PC-9 (cell line): ENCODE measurements at regions not wholly inside any gene's neighbourhood (a gene's known extent, or its start where the extent isn't known, plus 50 kb on each side); places are given as distances from the start of the nearest gene placed in this dataset.

ENCODE experiments used
- BruUV-seq: library from RNA; stranded (reverse); fragments of 400-500 nt; replicated peaks from 2 replicates; lab custom pipeline; 2021; lab: Mats Ljungman, UMichigan
- CTCF ChIA-PET: fragments of 300-600 bp; sonication (Branson Sonifier 250); formaldehyde crosslinking; loops from one replicate; lab custom pipeline; 2022; ENCODE audit warnings: antibody characterized with exemption; lab: Charles Lee
- POLR2A ChIA-PET: fragments of 300-600 bp; sonication (Branson Sonifier 250); formaldehyde crosslinking; loops from one replicate; lab custom pipeline; 2022; ENCODE audit warnings: antibody characterized with exemption; ENCODE audit not compliant: unreplicated experiment; lab: Charles Lee
- DNase-seq, 2 experiments: peaks; one replicate each; pipeline versions ENCODE4 v3.0.0 to v3.0.0-alpha.2; 2015 to 2022; ENCODE audit warnings: mixed read lengths in 1 of 2
- H2AFZ ChIP-seq: fragments of 200-600 bp; sonication (generic); 2 replicates; pipeline ENCODE4 v1.8.1; 2017; ENCODE audit warnings: antibody characterized with exemption
- H3F3A ChIP-seq: fragments of 200-600 bp; sonication (generic); 2 replicates; pipeline ENCODE4 v1.8.1; 2017; ENCODE audit warnings: antibody characterized with exemption, mild to moderate bottlenecking, low read depth; ENCODE audit not compliant: insufficient read depth
- H3K27ac ChIP-seq: fragments of 200-600 bp; sonication (generic); 2 replicates; pipeline ENCODE4 v1.6.1; 2016; ENCODE audit warnings: mixed run types
- H3K27me3 ChIP-seq: fragments of 200-600 bp; sonication (generic); 2 replicates; pipeline ENCODE4 v1.6.1; 2016; ENCODE audit warnings: low read depth, mixed run types; ENCODE audit not compliant: insufficient read depth
- H3K36me3 ChIP-seq: fragments of 200-600 bp; sonication (generic); 2 replicates; pipeline ENCODE4 v1.6.1; 2016; ENCODE audit warnings: low read depth, mixed run types
- H3K4me1 ChIP-seq: fragments of 200-600 bp; sonication (generic); replicated peaks from 2 replicates; pipeline ENCODE4 v1.6.1; 2016; ENCODE audit warnings: mixed run types; ENCODE audit not compliant: insufficient read depth
- H3K4me2 ChIP-seq: fragments of 200-600 bp; sonication (generic); 2 replicates; pipeline ENCODE4 v1.6.1; 2017; ENCODE audit warnings: mixed run types
- H3K4me3 ChIP-seq: fragments of 200-600 bp; sonication (generic); 2 replicates; pipeline ENCODE4 v1.6.1; 2016; ENCODE audit warnings: mixed run types
- H3K79me2 ChIP-seq: fragments of 200-600 bp; sonication (generic); 2 replicates; pipeline ENCODE4 v1.6.1; 2017; ENCODE audit warnings: low read depth, mixed run types
- H3K9me2 ChIP-seq: fragments of 200-600 bp; sonication (generic); 2 replicates; pipeline ENCODE4 v1.8.1; 2017; ENCODE audit warnings: mild to moderate bottlenecking; ENCODE audit not compliant: insufficient read depth
- H3K9me3 ChIP-seq: fragments of 200-600 bp; sonication (generic); 2 replicates; pipeline ENCODE4 v1.8.1; 2016; ENCODE audit warnings: low read depth; ENCODE audit not compliant: insufficient read depth
- H4K20me1 ChIP-seq: fragments of 200-600 bp; sonication (generic); 2 replicates; pipeline ENCODE4 v1.8.1; 2017; ENCODE audit not compliant: insufficient read depth
- CTCF ChIP-seq: fragments of 200-600 bp; sonication (generic); conservative IDR thresholded peaks from 2 replicates; pipeline ENCODE4 v1.6.1; 2017; ENCODE audit warnings: mixed run types, antibody characterized with exemption, mild to moderate bottlenecking, moderate library complexity
- EZH2 ChIP-seq: fragments of 200-600 bp; sonication (generic); IDR thresholded peaks from 2 replicates; pipeline ENCODE4 v1.8.0; 2017; ENCODE audit warnings: antibody characterized with exemption, low read depth
- intact Hi-C: fragments of 100-400 bp; cut with micrococcal nuclease; formaldehyde crosslinking; loops from one replicate; pipeline ENCODE4 v1.10.0; 2022; ENCODE audit not compliant: unreplicated experiment

- TF ChIP-seq CTCF (no peak), EZH2 (no peak)
- H3K4me2 ChIP-seq = no peak overlapping the region
- no peaks in the 10 kb centered on the region for H3F3A ChIP-seq
- no peaks in the 10 kb centered on the region for H3K4me1 ChIP-seq
- peaks cover 20% of the 10 kb centered on the region for H3K27me3 ChIP-seq
- no peaks in the 10 kb centered on the region for H3K9me2 ChIP-seq
- H2AFZ ChIP-seq = no peak overlapping the region
- CTCF ChIA-PET = no interaction called here
- no peaks in the 10 kb centered on the region for H3K79me2 ChIP-seq
- no peaks in the 10 kb centered on the region for H3K9me3 ChIP-seq
- DNase-seq = no peak
- no peak overlapping the region for H3K4me3 ChIP-seq
- H4K20me1 ChIP-seq = no peaks in the 10 kb centered on the region
- H3K27ac ChIP-seq = no peak overlapping the region
- intact Hi-C loops = no loop called here
- POLR2A ChIA-PET = no interaction called here
- no TSS peak for BruUV-seq
- no peaks in the 10 kb centered on the region for H3K36me3 ChIP-seq
Observed at GRCh38 chr6:41474213-41474933, 71.8 kb upstream of the FOXP4 start.

GRCh38 chr6:41475164-41475563 lies 71.0 kb upstream of the FOXP4 start:
- Histone ChIP-seq H2AFZ (no peak overlapping the region), H3K79me2 (no peaks in the 10 kb centered on the region), H3K4me1 (no peaks in the 10 kb centered on the region), H3K4me2 (no peak overlapping the region), H3K27ac (no peak overlapping the region), H4K20me1 (no peaks in the 10 kb centered on the region), H3K9me3 (no peaks in the 10 kb centered on the region), H3F3A (no peaks in the 10 kb centered on the region), H3K36me3 (no peaks in the 10 kb centered on the region), H3K9me2 (no peaks in the 10 kb centered on the region), H3K27me3 (peaks cover 25% of the 10 kb centered on the region), H3K4me3 (no peak overlapping the region)
- TF ChIP-seq CTCF = no peak
- no peak for TF ChIP-seq EZH2
- DNase-seq = no peak
- ChIA-PET POLR2A (no interaction called here), CTCF (no interaction called here)
- intact Hi-C loops = no loop called here
- BruUV-seq = no TSS peak

- POLR2A ChIA-PET = no interaction called here
- no peak overlapping the region for H3K4me2 ChIP-seq
Observed at GRCh38 chr6:41475737-41476357, 70.3 kb upstream of the FOXP4 start.

More at GRCh38 chr6:41475737-41476357, 70.3 kb upstream of the FOXP4 start:
- Histone ChIP-seq H3K27me3 (peaks cover 25% of the 10 kb centered on the region), H3K4me1 (no peaks in the 10 kb centered on the region), H3K4me3 (no peak overlapping the region), H3K27ac (no peak overlapping the region), H3K36me3 (no peaks in the 10 kb centered on the region), H2AFZ (no peak overlapping the region), H4K20me1 (no peaks in the 10 kb centered on the region), H3K79me2 (no peaks in the 10 kb centered on the region), H3K9me3 (no peaks in the 10 kb centered on the region), H3K9me2 (no peaks in the 10 kb centered on the region), H3F3A (no peaks in the 10 kb centered on the region)
- BruUV-seq = no TSS peak
- intact Hi-C loops = no loop called here
- TF ChIP-seq CTCF (no peak), EZH2 (no peak)
- CTCF ChIA-PET = no interaction called here
- no peak for DNase-seq
